ENCODE measurements at regions not wholly inside any gene's neighbourhood (a gene's known extent, or its start where the extent isn't known, plus 50 kb on each side); places are given as distances from the start of the nearest gene placed in this dataset.
"Not testable (repeated sequence)": the region's sequence is repeated elsewhere in the genome, so short reads cannot be mapped to it uniquely, and the experiment has no call there.

- not testable (repeated sequence) for DNase-seq
Measured at GRCh38 chr20:30899370-30900079, 357.9 kb upstream of the DEFB115 start.

GRCh38 chr20:30900080-30900719 lies 357.3 kb upstream of the DEFB115 start:
- not testable (repeated sequence) for DNase-seq

GRCh38 chr20:30905231-30905630 lies 352.2 kb upstream of the DEFB115 start:
- not testable (repeated sequence) for DNase-seq

- no peak for DNase-seq
Measured at GRCh38 chr20:30910937-30911725, 346.3 kb upstream of the DEFB115 start.

GRCh38 chr20:30911832-30912660 lies 345.4 kb upstream of the DEFB115 start:
- not testable (repeated sequence) for DNase-seq

DNA sequence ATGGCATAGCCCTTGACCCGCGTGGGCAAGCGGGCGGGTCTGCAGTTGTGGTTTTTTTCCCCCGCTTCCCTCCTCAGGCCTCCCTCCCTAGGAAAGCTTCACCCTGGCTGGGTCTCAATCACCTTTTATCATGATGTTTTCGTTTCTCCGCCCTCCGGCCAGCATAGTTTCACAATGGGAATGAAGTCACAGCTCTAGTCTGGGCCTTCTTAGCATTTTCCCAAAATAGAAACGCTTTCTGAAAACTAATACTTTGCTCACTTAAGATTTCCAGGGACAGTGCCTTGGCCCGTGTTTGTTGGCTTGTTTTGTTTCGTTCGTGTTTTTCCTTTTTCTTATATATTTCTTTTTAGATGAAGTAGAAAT lies 344.8 kb upstream of the DEFB115 start:
- not testable (repeated sequence) for DNase-seq

GRCh38 chr20:30916404-30916803 lies 341.1 kb upstream of the DEFB115 start:
- DNase-seq: not testable (repeated sequence)

- no peak for DNase-seq
Measured at GRCh38 chr20:30919514-30920188, 337.8 kb upstream of the DEFB115 start.

DNA sequence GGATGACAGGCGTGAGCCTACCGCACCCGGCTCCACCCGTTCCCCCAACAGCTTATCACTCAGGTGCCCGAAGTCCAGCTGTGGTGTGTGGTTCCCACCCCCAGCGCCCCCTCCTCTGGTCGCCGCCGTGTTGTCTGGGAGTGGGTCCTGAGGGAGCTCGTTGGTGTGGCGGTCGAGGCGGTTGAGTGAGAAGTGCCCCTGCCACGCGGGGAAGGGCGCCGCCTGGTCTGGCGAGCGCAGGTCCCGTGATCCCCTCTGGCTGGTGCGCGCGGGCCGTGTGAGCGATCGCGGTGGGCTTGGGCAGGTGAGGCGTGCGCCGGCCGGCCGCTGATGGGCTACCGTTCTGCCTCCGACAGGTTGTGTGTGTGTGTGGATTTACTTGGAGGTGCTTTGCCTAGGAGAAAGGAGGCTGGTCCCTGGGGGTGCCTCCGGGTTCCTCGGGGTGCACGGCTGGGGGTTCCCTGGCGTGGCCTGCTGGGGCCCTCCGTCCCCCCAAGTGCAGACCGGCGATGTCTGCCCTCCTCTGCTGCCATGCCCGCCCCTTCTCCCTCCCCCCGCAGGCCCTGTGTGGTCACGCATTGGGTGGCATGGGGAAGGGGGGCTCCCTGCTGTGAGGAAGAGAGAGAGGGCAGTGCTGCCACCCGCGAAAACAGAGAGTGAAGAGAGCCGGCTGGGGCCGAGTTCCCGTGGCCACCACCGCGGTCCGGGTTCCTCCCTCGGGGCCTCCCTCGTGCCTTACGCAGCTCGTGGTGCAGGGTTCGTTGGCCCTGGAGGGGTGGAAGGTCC lies 336.0 kb upstream of the DEFB115 start:
- no peak for DNase-seq

DNA sequence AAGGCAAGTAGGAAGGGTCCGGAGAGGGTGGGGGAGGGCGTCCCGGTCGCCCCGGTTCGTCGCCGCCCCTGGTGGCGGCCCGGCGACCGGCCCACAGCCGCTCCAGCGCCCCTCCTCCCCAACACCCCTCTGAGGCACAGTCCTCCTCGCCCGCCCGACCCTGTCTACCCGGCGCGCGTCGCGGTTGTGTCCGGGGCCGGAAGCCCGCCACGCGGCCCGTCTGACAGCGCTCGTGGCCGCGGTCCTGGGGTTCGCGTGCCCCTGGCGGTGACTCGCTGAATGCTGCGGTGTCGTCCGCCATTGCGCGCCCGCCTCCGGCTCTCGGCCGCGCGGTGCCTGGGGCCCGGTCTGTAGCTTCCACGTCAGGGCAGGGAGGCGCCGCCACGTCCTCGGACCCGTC lies 335.3 kb upstream of the DEFB115 start:
- DNase-seq: no peak

GRCh38 chr20:30937790-30938189 lies 319.7 kb upstream of the DEFB115 start:
- no peak for DNase-seq

GRCh38 chr20:30949761-30950160 lies 307.7 kb upstream of the DEFB115 start:
- no peak for DNase-seq

GRCh38 chr20:30951088-30951487 lies 306.4 kb upstream of the DEFB115 start:
- not testable (repeated sequence) for DNase-seq

DNA sequence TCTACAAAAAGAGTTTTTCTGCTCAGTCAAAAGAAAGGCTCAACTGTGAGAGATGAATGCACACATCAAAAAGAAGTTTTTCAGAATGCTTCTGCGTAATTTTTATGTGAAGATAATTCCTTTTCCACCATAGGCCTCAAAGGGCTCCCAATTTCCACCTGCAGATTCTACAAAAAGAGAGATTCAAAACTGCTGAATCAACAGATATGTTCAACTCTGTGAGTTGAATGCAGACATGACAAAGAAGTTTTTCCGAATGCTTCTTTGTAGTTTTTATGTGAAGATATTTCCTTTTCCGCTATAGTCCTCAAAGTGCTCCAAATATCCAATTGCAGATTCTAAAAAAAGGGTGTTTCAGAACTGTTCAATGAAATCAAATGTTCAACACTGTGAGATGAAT lies 300.8 kb upstream of the DEFB115 start:
- not testable (repeated sequence) for DNase-seq

DNA sequence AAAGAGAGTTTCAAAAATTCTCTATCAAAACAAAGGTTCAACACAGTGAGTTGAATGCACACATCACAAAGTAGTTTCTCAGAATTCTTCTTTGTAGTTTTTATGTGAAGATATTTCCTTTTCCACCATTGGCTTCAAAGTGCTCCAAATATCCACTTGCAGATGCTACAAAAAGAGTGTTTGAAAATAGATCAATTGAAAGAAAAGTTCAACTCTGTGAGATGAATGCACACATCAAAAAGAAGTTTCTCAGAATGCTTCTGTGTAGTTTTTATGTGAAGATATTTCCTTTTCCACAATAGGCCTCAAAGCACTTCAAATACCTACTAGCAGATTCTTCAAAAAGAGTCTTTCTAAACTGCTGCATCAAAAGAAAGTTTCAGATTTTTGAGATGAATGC lies 298.3 kb upstream of the DEFB115 start:
- not testable (repeated sequence) for DNase-seq

DNA sequence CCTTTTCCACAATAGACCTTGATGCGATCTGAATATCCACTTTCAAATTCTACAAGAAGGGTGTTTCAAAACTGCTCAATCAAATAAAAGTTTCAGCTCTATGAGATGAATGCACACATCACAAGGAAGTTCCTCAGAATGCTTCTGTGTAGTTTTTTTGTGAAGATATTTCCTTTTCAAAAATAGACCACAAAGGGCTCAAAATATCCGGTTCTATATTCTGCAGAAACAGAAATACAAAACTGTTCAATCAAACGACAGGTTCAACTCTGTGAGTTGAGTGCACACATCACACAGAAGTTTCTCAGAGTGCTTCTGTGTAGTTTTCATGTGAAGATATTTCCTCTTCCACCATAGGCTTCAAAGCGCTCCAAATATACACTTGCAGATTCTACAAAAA lies 293.9 kb upstream of the DEFB115 start:
- DNase-seq: peak in 1 of 5 experiments; percentile 54

DNA sequence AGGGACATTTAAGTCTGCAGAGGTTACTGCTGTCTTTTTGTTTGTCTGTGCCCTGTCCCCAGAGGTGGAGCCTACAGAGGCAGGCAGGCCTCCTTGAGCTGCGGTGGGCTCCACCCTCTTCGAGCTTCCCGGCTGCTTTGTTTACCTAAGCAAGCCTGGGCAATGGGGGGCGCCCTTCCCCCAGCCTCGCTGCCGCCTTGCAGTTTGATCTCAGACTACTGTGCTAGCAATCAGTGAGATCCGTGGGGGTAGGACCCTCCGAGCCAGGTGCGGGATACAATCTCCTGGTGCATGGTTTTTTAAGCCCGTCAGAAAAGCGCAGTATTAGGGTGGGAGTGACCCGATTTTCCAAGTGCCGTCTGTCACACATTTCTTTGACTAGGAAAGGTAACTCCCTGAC lies 281.6 kb upstream of the DEFB115 start:
- not testable (repeated sequence) for DNase-seq

DNA sequence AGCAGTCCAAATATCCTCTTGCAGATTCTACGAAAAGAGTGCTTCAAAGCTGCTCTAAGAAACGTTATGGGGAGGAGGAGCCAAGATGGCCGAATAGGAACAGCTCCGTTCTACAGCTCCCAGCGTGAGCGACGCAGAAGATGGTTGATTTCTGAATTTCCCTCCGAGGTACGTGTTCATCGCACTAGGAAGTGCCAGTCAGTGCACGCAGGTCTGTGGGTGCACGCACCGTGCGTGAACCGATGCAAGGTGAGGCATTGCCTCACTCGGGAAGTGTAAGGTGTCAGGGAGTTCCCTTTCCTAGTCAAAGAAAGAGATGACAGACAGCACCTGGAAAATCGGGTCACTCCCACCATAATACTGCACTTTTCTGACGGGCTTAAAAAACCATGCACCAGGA lies 272.1 kb upstream of the DEFB115 start:
- no peak for DNase-seq
